OCI-LY7 (cell line): ENCODE measurements at regions not wholly inside any gene's neighbourhood (a gene's known extent, or its start where the extent isn't known, plus 50 kb on each side); places are given as distances from the start of the nearest gene placed in this dataset.

ENCODE experiments used
- BruUV-seq: library from RNA; stranded (reverse); fragments of 400-500 nt; replicated peaks from 2 replicates; lab custom pipeline; 2021; lab: Mats Ljungman, UMichigan
- CTCF ChIA-PET: fragments of 300-600 bp; sonication (Branson Sonifier 250); formaldehyde crosslinking; loops from one replicate; lab custom pipeline; 2022; ENCODE audit warnings: antibody characterized with exemption; ENCODE audit not compliant: unreplicated experiment; lab: Charles Lee
- POLR2A ChIA-PET: fragments of 300-600 bp; sonication (Branson Sonifier 250); formaldehyde crosslinking; loops from one replicate; lab custom pipeline; 2022; ENCODE audit warnings: antibody characterized with exemption; lab: Charles Lee
- DNase-seq: peaks from one replicate; pipeline ENCODE4 v3.0.0-alpha.2; 2015; ENCODE audit warnings: low spot score
- H2AFZ ChIP-seq: fragments of 200-600 bp; sonication (generic), shearing (Covaris generic); 2 replicates; pipeline ENCODE4 v1.6.1; 2014; ENCODE audit warnings: mild to moderate bottlenecking, antibody characterized with exemption, low read length, moderate library complexity
- H3K27ac ChIP-seq: fragments of 200-600 bp; sonication (generic); 2 replicates; pipeline ENCODE4 v1.5.1; 2014; ENCODE audit warnings: mixed run types, low read depth, mild to moderate bottlenecking, moderate library complexity, low read length, inconsistent platforms; ENCODE audit not compliant: poor library complexity, severe bottlenecking
- H3K36me3 ChIP-seq: fragments of 200-600 bp; sonication (generic); 2 replicates; pipeline ENCODE4 v1.6.1; 2014; ENCODE audit warnings: mild to moderate bottlenecking, antibody characterized with exemption, low read length, moderate library complexity, mixed read lengths; ENCODE audit not compliant: insufficient read depth
- H3K4me1 ChIP-seq: fragments of 200-600 bp; sonication (generic); 2 replicates; pipeline ENCODE4 v1.5.1; 2014; ENCODE audit warnings: mild to moderate bottlenecking, low read length; ENCODE audit not compliant: insufficient read depth, poor library complexity, severe bottlenecking
- H3K4me2 ChIP-seq: fragments of 200-600 bp; sonication (generic); 2 replicates; pipeline ENCODE4 v1.6.1; 2014; ENCODE audit warnings: mild to moderate bottlenecking, low read length
- H3K4me3 ChIP-seq: fragments of 200-600 bp; sonication (generic); 2 replicates; pipeline ENCODE4 v1.5.1; 2014; ENCODE audit warnings: mild to moderate bottlenecking, low read depth, low read length; ENCODE audit not compliant: poor library complexity, severe bottlenecking
- H3K79me2 ChIP-seq: fragments of 200-600 bp; sonication (generic); 2 replicates; pipeline ENCODE4 v1.6.1; 2016; ENCODE audit warnings: low read depth, mild to moderate bottlenecking, low read length, moderate library complexity, mixed read lengths; ENCODE audit not compliant: insufficient read depth
- H3K9me2 ChIP-seq: fragments of 200-600 bp; sonication (generic); 2 replicates; pipeline ENCODE4 v1.6.1; 2016; ENCODE audit warnings: mild to moderate bottlenecking, low read length, mixed read lengths; ENCODE audit not compliant: insufficient read depth
- H3K9me3 ChIP-seq: fragments of 200-600 bp; sonication (generic); 2 replicates; pipeline ENCODE4 v1.6.1; 2014; ENCODE audit warnings: mild to moderate bottlenecking, mixed run types, low read length, mixed read lengths
- H4K20me1 ChIP-seq: fragments of 200-600 bp; sonication (generic); 2 replicates; pipeline ENCODE4 v1.6.1; 2014; ENCODE audit warnings: mild to moderate bottlenecking, antibody characterized with exemption, low read length, moderate library complexity, mixed read lengths; ENCODE audit not compliant: insufficient read depth
- CTCF ChIP-seq: fragments of 200-600 bp; sonication (generic); conservative IDR thresholded peaks from 2 replicates; pipeline ENCODE4 v1.5.1; 2014; ENCODE audit warnings: mild to moderate bottlenecking, antibody characterized with exemption, low read length, moderate library complexity, mixed read lengths
- EZH2phosphoT487 ChIP-seq: fragments of 200-600 bp; sonication (generic); IDR thresholded peaks from 2 replicates; pipeline ENCODE4 v1.6.1; 2018; ENCODE audit warnings: low read depth, borderline replicate concordance, mild to moderate bottlenecking, mixed run types, antibody characterized with exemption, low read length, moderate library complexity, mixed read lengths
- intact Hi-C: fragments of 100-400 bp; cut with micrococcal nuclease; formaldehyde crosslinking; loops from one replicate; pipeline ENCODE4 v1.10.0; 2022; ENCODE audit not compliant: unreplicated experiment

- no peak for DNase-seq
- H3K27ac ChIP-seq: no peak overlapping the region
- no peaks in the 10 kb centered on the region for H3K4me1 ChIP-seq
- CTCF ChIA-PET: no interaction called here
- POLR2A ChIA-PET: no interaction called here
- no peaks in the 10 kb centered on the region; the same call in 1 of the 2 replicates for H4K20me1 ChIP-seq
- no TSS peak for BruUV-seq
- H3K79me2 ChIP-seq: no peaks in the 10 kb centered on the region
- TF ChIP-seq EZH2phosphoT487 (no peak), CTCF (no peak)
- H3K36me3 ChIP-seq: no peaks in the 10 kb centered on the region
- H2AFZ ChIP-seq: no peak overlapping the region
- intact Hi-C loops: no loop called here
- H3K9me2 ChIP-seq: no peaks in the 10 kb centered on the region
- H3K9me3 ChIP-seq: no peaks in the 10 kb centered on the region
- no peak overlapping the region for H3K4me2 ChIP-seq
- H3K4me3 ChIP-seq: no peak overlapping the region
Observed at GRCh38 chr4:178082906-178083305, 640.7 kb upstream of the AGA start.

GRCh38 chr4:178083968-178084367 lies 641.7 kb upstream of the AGA start:
- H3K36me3 ChIP-seq: no peaks in the 10 kb centered on the region
- POLR2A ChIA-PET: no interaction called here
- no peak overlapping the region for H2AFZ ChIP-seq
- H3K79me2 ChIP-seq: no peaks in the 10 kb centered on the region
- BruUV-seq: no TSS peak
- no peak overlapping the region for H3K4me2 ChIP-seq
- CTCF ChIA-PET: no interaction called here
- no peaks in the 10 kb centered on the region for H3K4me1 ChIP-seq
- H3K9me2 ChIP-seq: no peaks in the 10 kb centered on the region
- no peak for DNase-seq
- intact Hi-C loops: no loop called here
- TF ChIP-seq EZH2phosphoT487: no peak
- no peak for TF ChIP-seq CTCF
- no peaks in the 10 kb centered on the region for H3K9me3 ChIP-seq
- no peak overlapping the region for H3K4me3 ChIP-seq
- H3K27ac ChIP-seq: no peak overlapping the region
- H4K20me1 ChIP-seq: no peaks in the 10 kb centered on the region; the same call in 1 of the 2 replicates

DNA sequence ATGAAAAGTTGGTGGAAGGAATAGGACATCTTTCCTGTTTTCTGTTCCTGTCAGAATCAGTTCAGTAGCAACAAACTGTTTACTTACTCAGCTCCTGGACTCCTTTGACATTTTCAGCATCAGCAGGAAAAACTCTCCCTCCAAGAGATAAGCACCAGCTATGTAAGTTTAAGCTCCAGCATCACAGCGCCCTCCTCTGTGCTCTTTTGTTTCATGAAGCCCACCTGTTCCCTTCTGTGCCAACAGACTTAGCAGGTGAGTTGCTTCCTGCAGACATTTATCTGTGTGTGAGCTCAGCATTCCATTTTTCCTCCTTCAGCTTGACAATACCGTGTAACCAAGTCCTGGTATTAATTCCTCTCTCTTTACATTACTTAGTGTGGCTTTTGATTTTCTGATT lies 644.1 kb upstream of the AGA start:
- H3K27ac ChIP-seq: no peak overlapping the region
- H2AFZ ChIP-seq: no peak overlapping the region
- H3K4me1 ChIP-seq: no peaks in the 10 kb centered on the region
- no peak overlapping the region for H3K4me3 ChIP-seq
- TF ChIP-seq EZH2phosphoT487 (no peak), CTCF (no peak)
- DNase-seq: no peak
- no peaks in the 10 kb centered on the region for H3K36me3 ChIP-seq
- BruUV-seq: no TSS peak
- H3K79me2 ChIP-seq: no peaks in the 10 kb centered on the region
- ChIA-PET CTCF (no interaction called here), POLR2A (interaction anchor here (0.8 kb wide), 1 partner anchor 9 kb away, joined by 3 read pairs; no protein-coding TSS in a partner anchor)
- H3K9me2 ChIP-seq: no peaks in the 10 kb centered on the region
- intact Hi-C loops: no loop called here
- H3K9me3 ChIP-seq: no peaks in the 10 kb centered on the region
- no peaks in the 10 kb centered on the region; the same call in 1 of the 2 replicates for H4K20me1 ChIP-seq
- no peak overlapping the region for H3K4me2 ChIP-seq
